Nephron progenitor cell (in vitro differentiated cells): ENCODE measurements at regions not wholly inside any gene's neighbourhood (a gene's known extent, or its start where the extent isn't known, plus 50 kb on each side); places are given as distances from the start of the nearest gene placed in this dataset.
"Not testable (repeated sequence)": the region's sequence is repeated elsewhere in the genome, so short reads cannot be mapped to it uniquely, and the experiment has no call there.

ENCODE experiments used
- DNase-seq: peaks from one replicate; pipeline ENCODE4 v3.0.0; 2021
- H3K27ac Mint-ChIP-seq: 2 replicates; pipeline ENCODE4 v1.8.0; 2021; ENCODE audit warnings: mild to moderate bottlenecking, moderate library complexity, mixed read lengths
- H3K27me3 Mint-ChIP-seq: 2 replicates; pipeline ENCODE4 v1.8.0; 2021; ENCODE audit warnings: mild to moderate bottlenecking, low read depth, mixed read lengths; ENCODE audit not compliant: poor library complexity
- H3K36me3 Mint-ChIP-seq: 2 replicates; pipeline ENCODE4 v1.8.0; 2021; ENCODE audit warnings: low read depth, mixed read lengths
- H3K4me1 Mint-ChIP-seq: 2 replicates; pipeline ENCODE4 v1.8.0; 2021; ENCODE audit warnings: mixed read lengths
- H3K4me3 Mint-ChIP-seq: 2 replicates; pipeline ENCODE4 v1.8.0; 2021; ENCODE audit warnings: mild to moderate bottlenecking, moderate library complexity, mixed read lengths
- H3K9me3 Mint-ChIP-seq: 2 replicates; pipeline ENCODE4 v1.8.0; 2021; ENCODE audit warnings: mild to moderate bottlenecking, moderate library complexity, mixed read lengths
- TF ChIP-seq, protein P1 (sequence below): fragments of 200-600 bp; sonication (generic); IDR thresholded peaks from 2 replicates; pipeline ENCODE4 v1.5.0; 2021; ENCODE audit warnings: antibody characterized with exemption

DNA sequence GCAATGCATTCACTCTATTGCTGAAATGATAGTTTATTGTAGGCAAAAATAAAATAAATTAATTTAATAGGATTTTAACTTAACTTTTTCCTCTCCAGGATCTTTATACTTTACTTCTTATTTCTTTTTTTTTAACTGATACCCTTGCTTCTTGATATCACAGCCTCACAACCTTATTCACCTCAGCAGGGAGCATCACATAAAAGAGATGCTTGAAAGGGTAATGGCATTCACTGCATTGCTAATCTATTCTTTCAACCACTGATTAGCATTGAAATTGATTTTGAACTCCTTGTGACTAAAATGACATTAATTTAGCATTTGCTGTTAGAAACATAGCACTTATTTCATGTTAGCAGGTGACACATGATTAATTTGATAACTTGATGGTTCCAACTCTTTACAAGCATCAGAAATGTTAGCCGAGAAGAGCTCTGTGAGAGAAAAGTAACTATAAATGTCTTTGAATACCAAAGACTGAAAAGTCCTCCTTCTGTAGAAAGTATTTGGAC, 689.5 kb upstream of the MGAT4C start:
- H3K4me1 Mint-ChIP-seq: peaks cover 16% of the 10 kb centered on the region
- DNase-seq: no peak
- H3K36me3 Mint-ChIP-seq: no peaks in the 10 kb centered on the region
- TF ChIP-seq, protein P1, sequence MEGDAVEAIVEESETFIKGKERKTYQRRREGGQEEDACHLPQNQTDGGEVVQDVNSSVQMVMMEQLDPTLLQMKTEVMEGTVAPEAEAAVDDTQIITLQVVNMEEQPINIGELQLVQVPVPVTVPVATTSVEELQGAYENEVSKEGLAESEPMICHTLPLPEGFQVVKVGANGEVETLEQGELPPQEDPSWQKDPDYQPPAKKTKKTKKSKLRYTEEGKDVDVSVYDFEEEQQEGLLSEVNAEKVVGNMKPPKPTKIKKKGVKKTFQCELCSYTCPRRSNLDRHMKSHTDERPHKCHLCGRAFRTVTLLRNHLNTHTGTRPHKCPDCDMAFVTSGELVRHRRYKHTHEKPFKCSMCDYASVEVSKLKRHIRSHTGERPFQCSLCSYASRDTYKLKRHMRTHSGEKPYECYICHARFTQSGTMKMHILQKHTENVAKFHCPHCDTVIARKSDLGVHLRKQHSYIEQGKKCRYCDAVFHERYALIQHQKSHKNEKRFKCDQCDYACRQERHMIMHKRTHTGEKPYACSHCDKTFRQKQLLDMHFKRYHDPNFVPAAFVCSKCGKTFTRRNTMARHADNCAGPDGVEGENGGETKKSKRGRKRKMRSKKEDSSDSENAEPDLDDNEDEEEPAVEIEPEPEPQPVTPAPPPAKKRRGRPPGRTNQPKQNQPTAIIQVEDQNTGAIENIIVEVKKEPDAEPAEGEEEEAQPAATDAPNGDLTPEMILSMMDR: no peak
- H3K9me3 Mint-ChIP-seq: no peaks in the 10 kb centered on the region
- H3K4me3 Mint-ChIP-seq: no peak overlapping the region
- no peak overlapping the region for H3K27ac Mint-ChIP-seq
- peaks cover 5% of the 10 kb centered on the region for H3K27me3 Mint-ChIP-seq

DNA sequence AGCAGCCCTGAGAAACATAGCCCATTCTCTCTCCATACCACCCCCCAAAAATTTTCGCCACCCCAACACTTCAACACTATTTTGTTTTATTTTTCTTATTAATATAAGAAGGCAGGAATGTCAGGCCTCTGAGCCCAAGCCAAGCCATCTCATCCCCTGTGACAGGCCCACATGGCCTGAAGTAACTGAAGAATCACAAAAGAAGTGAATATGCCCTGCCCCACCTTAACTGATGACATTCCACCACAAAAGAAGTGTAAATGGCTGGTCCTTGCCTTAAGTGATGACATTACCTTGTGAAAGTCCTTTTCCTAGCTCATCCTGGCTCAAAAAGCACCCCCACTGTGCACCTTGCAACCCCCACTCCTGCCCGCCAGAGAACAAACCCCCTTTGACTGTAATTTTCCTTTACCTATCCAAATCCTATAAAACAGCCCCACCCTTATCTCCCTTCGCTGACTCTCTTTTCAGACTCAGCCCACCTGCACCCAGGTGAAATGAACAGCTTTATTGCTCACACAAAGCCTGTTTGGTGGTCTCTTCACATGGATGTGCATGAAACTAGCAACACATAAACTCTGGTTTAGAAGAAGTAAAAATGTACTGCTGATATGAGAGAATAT, 688.1 kb upstream of the MGAT4C start:
- H3K36me3 Mint-ChIP-seq, H3K4me1 Mint-ChIP-seq, H3K4me3 Mint-ChIP-seq, H3K9me3 Mint-ChIP-seq, H3K27ac Mint-ChIP-seq, DNase-seq, H3K27me3 Mint-ChIP-seq: not testable (repeated sequence)

- TF ChIP-seq, protein P1: no peak
- Mint-ChIP-seq H3K4me1 (no peaks in the 10 kb centered on the region), H3K9me3 (no peaks in the 10 kb centered on the region), H3K27ac (no peak overlapping the region), H3K4me3 (no peak overlapping the region), H3K36me3 (no peaks in the 10 kb centered on the region), H3K27me3 (no peaks in the 10 kb centered on the region)
- no peak for DNase-seq
Observed at GRCh38 chr12:86931714-86932113, 675.5 kb upstream of the MGAT4C start.

GRCh38 chr12:86929962-86930361, 673.8 kb upstream of the MGAT4C start:
- H3K9me3 Mint-ChIP-seq: no peaks in the 10 kb centered on the region
- H3K4me3 Mint-ChIP-seq: no peak overlapping the region
- H3K27me3 Mint-ChIP-seq: no peaks in the 10 kb centered on the region
- TF ChIP-seq, protein P1: no peak
- no peaks in the 10 kb centered on the region for H3K36me3 Mint-ChIP-seq
- DNase-seq: no peak
- H3K27ac Mint-ChIP-seq: no peak overlapping the region
- no peaks in the 10 kb centered on the region for H3K4me1 Mint-ChIP-seq

- TF ChIP-seq, protein P1: no peak
- no peak overlapping the region for H3K4me3 Mint-ChIP-seq
- H3K27me3 Mint-ChIP-seq: no peaks in the 10 kb centered on the region
- no peak for DNase-seq
- no peak overlapping the region for H3K27ac Mint-ChIP-seq
- H3K9me3 Mint-ChIP-seq: peaks cover 11% of the 10 kb centered on the region
- H3K36me3 Mint-ChIP-seq: no peaks in the 10 kb centered on the region
- peaks cover 6% of the 10 kb centered on the region for H3K4me1 Mint-ChIP-seq
Observed at GRCh38 chr12:86917121-86917520, 660.9 kb upstream of the MGAT4C start.

- Mint-ChIP-seq H3K27me3 (no peaks in the 10 kb centered on the region), H3K27ac (no peak overlapping the region), H3K4me3 (no peak overlapping the region), H3K9me3 (peaks cover 14% of the 10 kb centered on the region), H3K36me3 (no peaks in the 10 kb centered on the region), H3K4me1 (peaks cover 6% of the 10 kb centered on the region)
- DNase-seq: peak; percentile 11
- TF ChIP-seq, protein P1: peak; percentile 51
Observed at GRCh38 chr12:86914721-86915120, 658.5 kb upstream of the MGAT4C start.
